HK-2 (cell line): ENCODE measurements at regions not wholly inside any gene's neighbourhood (a gene's known extent, or its start where the extent isn't known, plus 50 kb on each side); places are given as distances from the start of the nearest gene placed in this dataset.

Source experiments
- DNase-seq: peaks from one replicate; pipeline ENCODE4 v3.0.0-alpha.2; 2018; ENCODE audit not compliant: unreplicated experiment

- no peak for DNase-seq
These were observed 58.7 kb upstream of the ACVR1 start for GRCh38 chr2:157934684-157935377.

GRCh38 chr2:157933160-157933920, 57.2 kb upstream of the ACVR1 start:
- no peak for DNase-seq

GRCh38 chr2:157932480-157933159, 56.5 kb upstream of the ACVR1 start:
- DNase-seq: no peak

- no peak for DNase-seq
These were observed 55.4 kb upstream of the ACVR1 start for GRCh38 chr2:157931542-157931941.

- DNase-seq: no peak
These were observed 54.6 kb upstream of the ACVR1 start for GRCh38 chr2:157930728-157931127.

GRCh38 chr2:157929871-157930667, 53.9 kb upstream of the ACVR1 start:
- no peak for DNase-seq

- no peak for DNase-seq
These were observed 52.2 kb upstream of the ACVR1 start for GRCh38 chr2:157928372-157928771.

- DNase-seq: no peak
These were observed 51.0 kb upstream of the ACVR1 start for GRCh38 chr2:157927155-157927554.
